Adrenal gland (tissue), 9 donors: ENCODE measurements at regions not wholly inside any gene's neighbourhood (a gene's known extent, or its start where the extent isn't known, plus 50 kb on each side); places are given as distances from the start of the nearest gene placed in this dataset.

ENCODE experiments used
- DNase-seq, 7 donors: peaks; one replicate each; pipeline ENCODE4 v3.0.0-alpha.2; 2019 to 2020
- H3K27ac ChIP-seq, 5 donors: fragments of 200-600 bp; sonication (generic) in 4 of 5; 1 replicate in 3 of 5; 2 replicates in 2 of 5; pipeline versions ENCODE4 v1.5.1 to v1.8.0; 2016 to 2020; ENCODE audit warnings: mild to moderate bottlenecking in 1 of 5
- H3K27me3 ChIP-seq: fragments of 200-600 bp; 2 replicates; pipeline ENCODE4 v1.8.0; 2021
- H3K36me3 ChIP-seq, 2 donors: fragments of 200-600 bp; replicated peaks in 1 of 2; 1 replicate in 1 of 2; 2 replicates in 1 of 2; pipeline versions ENCODE4 v1.5.1 to v1.8.0; 2018 to 2022
- H3K4me1 ChIP-seq, 2 donors: fragments of 200-600 bp; replicated peaks in 1 of 2; 1 replicate in 1 of 2; 2 replicates in 1 of 2; pipeline versions ENCODE4 v1.5.1 to v1.8.0; 2018 to 2021
- H3K4me3 ChIP-seq, 4 donors: fragments of 200-600 bp; sonication (generic) in 3 of 4; one replicate each; pipeline ENCODE4 v1.5.1; 2016 to 2018
- H3K9me3 ChIP-seq, 3 donors: fragments of 200-600 bp; sonication (generic) in 1 of 3; replicated peaks in 1 of 3; 1 replicate in 2 of 3; 2 replicates in 1 of 3; pipeline versions ENCODE4 v1.5.1 to v1.8.0; 2016 to 2021
- POLR2A ChIP-seq, 2 donors: fragments of 450-650 bp; IDR thresholded peaks; one replicate each; pipeline ENCODE4 v1.6.1; 2017; ENCODE audit warnings: antibody characterized with exemption in 2 of 2, mild to moderate bottlenecking in 2 of 2, moderate library complexity in 1 of 2
- WGBS, 4 donors: extraction: QIAGEN DNeasy Blood & Tissue Kit in 2 of 4; methylation state at CpG; one replicate each; pipeline versions ENCODE4 v1.1.5 to v1.1.7; 2013 to 2017; 5-methylcytosine and 5-hydroxymethylcytosine counted together
- intact Hi-C, 2 donors: fragments of 100-400 bp; cut with DNase I; formaldehyde crosslinking; loops; one replicate each; pipeline versions ENCODE4 v1.14.1 to v1.15.0; 2022 to 2023
- TF ChIP-seq, protein P1 (sequence below), 6 experiments: fragments of 450-650 bp in 4 of 6; fragments of 200-600 bp in 2 of 6; sonication (generic) in 1 of 6; IDR thresholded peaks; 1 replicate in 5 of 6; 2 replicates in 1 of 6; pipeline versions ENCODE4 v1.5.1 to v1.8.0; 2016 to 2021; ENCODE audit warnings: antibody characterized with exemption in 6 of 6, mild to moderate bottlenecking in 2 of 6, moderate library complexity in 1 of 6
- donor health status: healthy with polysubstance abuse.
- donor health status: Bipolar disorder and iron deficiency.
- donor health status: DM: yes; HTN: yes; CAD: no.
- donor health status: DM: no; HTN: no; CAD: no.
- donor health status: DM: no; HTN: no; CAD: no.

DNA sequence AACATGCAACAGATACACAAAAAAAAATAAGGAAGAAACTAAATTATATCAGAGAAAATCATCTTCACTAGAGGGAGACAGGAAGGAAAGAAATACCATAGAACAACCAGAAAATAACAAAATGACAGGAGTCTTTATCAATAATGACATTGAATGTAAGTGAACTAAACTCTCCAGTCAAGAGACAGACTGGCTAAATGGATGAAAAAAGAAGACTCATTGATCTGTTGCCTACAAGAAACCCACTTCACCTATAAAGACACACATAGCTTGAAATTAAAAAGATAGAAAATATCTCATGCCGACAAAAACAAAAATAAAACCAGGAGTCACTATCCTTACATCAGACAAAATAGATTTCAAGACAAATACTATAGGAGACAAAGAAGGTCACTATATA is 593.1 kb upstream of the USP24 start:
- no peaks in the 10 kb centered on the region for H3K9me3 ChIP-seq
- intact Hi-C loops = no loop called here
- WGBS, 4 donors = 94 to 100% (median 96%) methylated on average over 1 of the region's 1 CpG
- no peaks in the 10 kb centered on the region for H3K36me3 ChIP-seq
- no peak for DNase-seq
- no peaks in the 10 kb centered on the region for H3K27me3 ChIP-seq
- no peak overlapping the region for H3K27ac ChIP-seq
- H3K4me1 ChIP-seq = peaks cover 0 to 10% of the 10 kb centered on the region in 2 donors
- TF ChIP-seq, protein P1, sequence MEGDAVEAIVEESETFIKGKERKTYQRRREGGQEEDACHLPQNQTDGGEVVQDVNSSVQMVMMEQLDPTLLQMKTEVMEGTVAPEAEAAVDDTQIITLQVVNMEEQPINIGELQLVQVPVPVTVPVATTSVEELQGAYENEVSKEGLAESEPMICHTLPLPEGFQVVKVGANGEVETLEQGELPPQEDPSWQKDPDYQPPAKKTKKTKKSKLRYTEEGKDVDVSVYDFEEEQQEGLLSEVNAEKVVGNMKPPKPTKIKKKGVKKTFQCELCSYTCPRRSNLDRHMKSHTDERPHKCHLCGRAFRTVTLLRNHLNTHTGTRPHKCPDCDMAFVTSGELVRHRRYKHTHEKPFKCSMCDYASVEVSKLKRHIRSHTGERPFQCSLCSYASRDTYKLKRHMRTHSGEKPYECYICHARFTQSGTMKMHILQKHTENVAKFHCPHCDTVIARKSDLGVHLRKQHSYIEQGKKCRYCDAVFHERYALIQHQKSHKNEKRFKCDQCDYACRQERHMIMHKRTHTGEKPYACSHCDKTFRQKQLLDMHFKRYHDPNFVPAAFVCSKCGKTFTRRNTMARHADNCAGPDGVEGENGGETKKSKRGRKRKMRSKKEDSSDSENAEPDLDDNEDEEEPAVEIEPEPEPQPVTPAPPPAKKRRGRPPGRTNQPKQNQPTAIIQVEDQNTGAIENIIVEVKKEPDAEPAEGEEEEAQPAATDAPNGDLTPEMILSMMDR (IDR thresholded peaks at IDR 0.05) = no peak
- TF ChIP-seq POLR2A (IDR thresholded peaks at IDR 0.05) = no peak
- H3K4me3 ChIP-seq = no peak overlapping the region

DNA sequence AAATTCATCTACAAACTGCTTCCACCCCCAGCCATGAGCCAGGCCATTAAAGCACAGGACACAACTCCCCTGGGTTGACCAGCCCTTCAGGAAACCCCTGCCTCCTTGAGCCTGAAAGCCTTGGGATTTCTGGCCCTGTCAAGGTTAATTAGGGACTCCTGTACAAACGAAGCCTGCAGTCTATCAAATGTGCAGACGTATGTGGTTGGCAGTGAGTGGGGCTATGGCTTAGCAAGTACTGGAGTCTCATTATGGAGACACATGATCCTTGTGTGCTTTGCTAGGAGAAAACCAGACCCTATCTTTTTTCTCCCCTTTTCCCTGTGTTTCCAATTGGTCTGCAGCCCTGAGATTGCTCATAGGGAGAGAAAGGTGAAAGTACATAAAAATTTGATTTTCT is 588.3 kb upstream of the USP24 start:
- no peak overlapping the region for H3K4me3 ChIP-seq
- H3K27ac ChIP-seq = no peak overlapping the region
- TF ChIP-seq, protein P1 (IDR thresholded peaks at IDR 0.05) = no peak
- TF ChIP-seq POLR2A (IDR thresholded peaks at IDR 0.05) = no peak
- no peaks in the 10 kb centered on the region for H3K36me3 ChIP-seq
- intact Hi-C loops = no loop called here
- 68 to 90% (median 76%) methylated on average over 2 of the region's 2 CpGs; no CpG with 5 or more reads in 1 of the 4 donors for WGBS, 4 donors
- no peak for DNase-seq
- no peaks in the 10 kb centered on the region for H3K9me3 ChIP-seq
- H3K27me3 ChIP-seq = no peaks in the 10 kb centered on the region
- no peaks in the 10 kb centered on the region for H3K4me1 ChIP-seq

- DNase-seq = no peak
- intact Hi-C loops = no loop called here
- H3K27me3 ChIP-seq = no peaks in the 10 kb centered on the region
- no peak overlapping the region for H3K27ac ChIP-seq
- H3K9me3 ChIP-seq = no peaks in the 10 kb centered on the region
- no peaks in the 10 kb centered on the region for H3K36me3 ChIP-seq
- 62 to 77% (median 70%) methylated on average over 2 of the region's 2 CpGs for WGBS, 4 donors
- H3K4me3 ChIP-seq = no peak overlapping the region
- H3K4me1 ChIP-seq = no peaks in the 10 kb centered on the region
- TF ChIP-seq POLR2A (IDR thresholded peaks at IDR 0.05) = no peak
- TF ChIP-seq, protein P1 (IDR thresholded peaks at IDR 0.05) = no peak
These were observed 586.3 kb upstream of the USP24 start for GRCh38 chr1:55801481-55801880.

GRCh38 chr1:55800503-55800902 is 585.3 kb upstream of the USP24 start:
- 30 to 40% (median 35%) methylated on average over 1 of the region's 1 CpG for WGBS, 4 donors
- no peaks in the 10 kb centered on the region for H3K9me3 ChIP-seq
- no peaks in the 10 kb centered on the region for H3K27me3 ChIP-seq

More at GRCh38 chr1:55800503-55800902, 585.3 kb upstream of the USP24 start:
- TF ChIP-seq POLR2A (IDR thresholded peaks at IDR 0.05) = no peak
- TF ChIP-seq, protein P1 (IDR thresholded peaks at IDR 0.05) = no peak
- intact Hi-C loops = no loop called here
- no peak for DNase-seq
- no peak overlapping the region for H3K27ac ChIP-seq
- H3K4me3 ChIP-seq = no peak overlapping the region
- no peaks in the 10 kb centered on the region for H3K4me1 ChIP-seq
- no peaks in the 10 kb centered on the region for H3K36me3 ChIP-seq
